GM19240 (cell line): ENCODE measurements at regions not wholly inside any gene's neighbourhood (a gene's known extent, or its start where the extent isn't known, plus 50 kb on each side); places are given as distances from the start of the nearest gene placed in this dataset.

Source experiments
- DNase-seq: peaks from one replicate; pipeline ENCODE4 v3.0.0; 2011; ENCODE audit warnings: low spot score; ENCODE audit not compliant: insufficient read length

GRCh38 chr12:85352016-85352415 is 72.0 kb downstream of the ALX1 start:
- DNase-seq: no peak

GRCh38 chr12:85356596-85357385 is 76.8 kb downstream of the ALX1 start:
- no peak for DNase-seq

- no peak for DNase-seq
These were observed 77.6 kb downstream of the ALX1 start for GRCh38 chr12:85357609-85358008.

- DNase-seq: no peak
These were observed 78.7 kb downstream of the ALX1 start for GRCh38 chr12:85358715-85359114.

- DNase-seq: no peak
These were observed 83.6 kb downstream of the ALX1 start for GRCh38 chr12:85363382-85364190.

- no peak for DNase-seq
These were observed 87.9 kb downstream of the ALX1 start for GRCh38 chr12:85367936-85368335.

- no peak for DNase-seq
These were observed 89.5 kb downstream of the ALX1 start for GRCh38 chr12:85369365-85370154.

- DNase-seq: no peak
These were observed 93.0 kb downstream of the ALX1 start for GRCh38 chr12:85373045-85373444.

- DNase-seq: no peak
These were observed 95.0 kb downstream of the ALX1 start for GRCh38 chr12:85374981-85375380.

GRCh38 chr12:85385406-85385805 is 105.4 kb downstream of the ALX1 start:
- no peak for DNase-seq

GRCh38 chr12:85390266-85390665 is 110.2 kb downstream of the ALX1 start:
- DNase-seq: no peak

GRCh38 chr12:85392508-85392907 is 112.5 kb downstream of the ALX1 start:
- no peak for DNase-seq

- DNase-seq: no peak
These were observed 113.6 kb downstream of the ALX1 start for GRCh38 chr12:85393606-85394005.

GRCh38 chr12:85394065-85394464 is 114.0 kb downstream of the ALX1 start:
- no peak for DNase-seq

GRCh38 chr12:85394809-85395208 is 114.8 kb downstream of the ALX1 start:
- no peak for DNase-seq

- DNase-seq: no peak
These were observed 125.2 kb downstream of the ALX1 start for GRCh38 chr12:85405262-85405661.

- DNase-seq: no peak
These were observed 125.9 kb downstream of the ALX1 start for GRCh38 chr12:85405781-85406522.

- no peak for DNase-seq
These were observed 133.2 kb downstream of the ALX1 start for GRCh38 chr12:85413266-85413665.

GRCh38 chr12:85422762-85423161 is 142.7 kb downstream of the ALX1 start:
- DNase-seq: no peak

GRCh38 chr12:85423947-85424346 is 143.9 kb downstream of the ALX1 start:
- DNase-seq: no peak
